Panc1 (cell line): ENCODE measurements at regions not wholly inside any gene's neighbourhood (a gene's known extent, or its start where the extent isn't known, plus 50 kb on each side); places are given as distances from the start of the nearest gene placed in this dataset.

Experiments
- ATAC-seq: fragments of 200-7000 bp; cut with Tn5 transposase; 2 replicates; pipeline ENCODE4 v1.9.1; 2020; ENCODE audit warnings: mild to moderate bottlenecking, moderate library complexity
- BruUV-seq: library from RNA; stranded (reverse); fragments of 400-500 nt; replicated peaks from 2 replicates; lab custom pipeline; 2021; lab: Mats Ljungman, UMichigan
- CTCF ChIA-PET: fragments of 300-600 bp; sonication (Branson Sonifier 250); formaldehyde crosslinking; loops from one replicate; lab custom pipeline; 2022; ENCODE audit warnings: antibody characterized with exemption; lab: Charles Lee
- POLR2A ChIA-PET: fragments of 300-600 bp; sonication (Branson Sonifier 250); formaldehyde crosslinking; loops from one replicate; lab custom pipeline; 2022; ENCODE audit warnings: antibody characterized with exemption; lab: Charles Lee
- DNase-seq: peaks from one replicate; pipeline ENCODE4 v3.0.0-alpha.2; 2010; ENCODE audit warnings: low read depth, low spot score
- H3K27ac ChIP-seq: 2 replicates; pipeline ENCODE4 v1.5.1; 2011; ENCODE audit warnings: mild to moderate bottlenecking, low read length, inconsistent platforms
- H3K27me3 ChIP-seq: fragments of 200-500 bp; sonication (Bioruptor generic); 2 replicates; pipeline ENCODE4 v1.6.0; 2014; ENCODE audit warnings: low read length, inconsistent platforms; ENCODE audit not compliant: control insufficient read depth, insufficient read depth
- H3K36me3 ChIP-seq: fragments of 200-500 bp; sonication (Bioruptor generic); 2 replicates; pipeline ENCODE4 v1.5.1; 2014; ENCODE audit warnings: inconsistent platforms, mild to moderate bottlenecking, low read length, moderate library complexity; ENCODE audit not compliant: control insufficient read depth, insufficient read depth
- H3K4me1 ChIP-seq: 2 replicates; pipeline ENCODE4 v1.5.1; 2011; ENCODE audit warnings: inconsistent platforms, mild to moderate bottlenecking, low read length, moderate library complexity; ENCODE audit not compliant: control insufficient read depth, insufficient read depth
- H3K4me3 ChIP-seq, 2 experiments: 2 replicates each; pipeline ENCODE4 v1.5.1; 2011 to 2012; ENCODE audit warnings: low read depth in 2 of 2, low read length in 2 of 2, mild to moderate bottlenecking in 2 of 2, inconsistent platforms in 1 of 2, moderate library complexity in 1 of 2
- H3K9me3 ChIP-seq: fragments of 200-500 bp; sonication (Bioruptor generic); 2 replicates; pipeline ENCODE4 v1.5.1; 2014; ENCODE audit warnings: low read depth, mild to moderate bottlenecking, inconsistent platforms, low read length, moderate library complexity; ENCODE audit not compliant: control insufficient read depth, insufficient read depth
- CTCF ChIP-seq: fragments of 450-650 bp; IDR thresholded peaks from 2 replicates; pipeline ENCODE4 v1.5.1; 2017; ENCODE audit warnings: mild to moderate bottlenecking
- POLR2AphosphoS5 ChIP-seq: IDR thresholded peaks from 2 replicates; pipeline ENCODE4 v1.6.1; 2012; ENCODE audit warnings: mild to moderate bottlenecking, low read depth, low read length, moderate library complexity
- REST ChIP-seq, 2 experiments: IDR thresholded peaks; 2 replicates each; pipeline ENCODE4 v1.6.1; 2011 to 2012; ENCODE audit warnings: low read depth in 2 of 2, control low read depth in 1 of 2, low read length in 1 of 2, mild to moderate bottlenecking in 1 of 2, moderate library complexity in 1 of 2; ENCODE audit not compliant: insufficient read depth in 1 of 2
- SIN3A ChIP-seq: IDR thresholded peaks from 2 replicates; pipeline ENCODE4 v1.6.1; 2012; ENCODE audit warnings: low read depth, mild to moderate bottlenecking, low read length, moderate library complexity, borderline replicate concordance; ENCODE audit not compliant: insufficient read depth
- TCF7L2 ChIP-seq: IDR thresholded peaks from 2 replicates; pipeline ENCODE4 v1.6.1; 2011; ENCODE audit warnings: mild to moderate bottlenecking, low read depth, low read length, inconsistent platforms
- in situ Hi-C: cut with HindIII; loops from 2 replicates; pipeline ENCODE4 v1.10.0; 2016; ENCODE audit warnings: low sequenced_read_pairs, low pct_unique_long_range_greater_than_20kb
- intact Hi-C: fragments of 100-400 bp; cut with micrococcal nuclease; formaldehyde crosslinking; loops from one replicate; pipeline ENCODE4 v1.10.0; 2022; ENCODE audit not compliant: unreplicated experiment

GRCh38 chr18:1392046-1392445, 487.4 kb downstream of the ADCYAP1 start:
- BruUV-seq, result no TSS peak
- Histone ChIP-seq H3K36me3 (no peaks in the 10 kb centered on the region), H3K4me3 (no peak overlapping the region), H3K27me3 (no peaks in the 10 kb centered on the region), H3K4me1 (no peaks in the 10 kb centered on the region), H3K9me3 (no peaks in the 10 kb centered on the region), H3K27ac (no peak overlapping the region)
- intact Hi-C loops, result no loop called here
- ATAC-seq (no peak), DNase-seq (no peak)
- in situ Hi-C loops, result no loop called here
- TF ChIP-seq CTCF, result no peak
- TF ChIP-seq POLR2AphosphoS5, result no peak
- TF ChIP-seq TCF7L2, result no peak
- ChIA-PET POLR2A (no interaction called here), CTCF (no interaction called here)

- ChIA-PET POLR2A (no interaction called here), CTCF (no interaction called here)
- Histone ChIP-seq H3K4me1 (no peaks in the 10 kb centered on the region), H3K27me3 (no peaks in the 10 kb centered on the region), H3K4me3 (no peak overlapping the region), H3K27ac (no peak overlapping the region), H3K36me3 (no peaks in the 10 kb centered on the region), H3K9me3 (no peaks in the 10 kb centered on the region)
- BruUV-seq, result no TSS peak
- in situ Hi-C loops, result no loop called here
- ATAC-seq, result no peak
- no peak for DNase-seq
- intact Hi-C loops, result no loop called here
- TF ChIP-seq SIN3A (no peak), POLR2AphosphoS5 (no peak), TCF7L2 (no peak), REST (IDR thresholded peaks at IDR 0.05; ENCODE audit: insufficient read depth in 1 of 2, low read depth in 2 of 2, low read length in 1 of 2) (no peak), CTCF (no peak)
These were observed 488.4 kb downstream of the ADCYAP1 start for GRCh38 chr18:1392865-1393734.
